ENCODE measurements at regions not wholly inside any gene's neighbourhood (a gene's known extent, or its start where the extent isn't known, plus 50 kb on each side); places are given as distances from the start of the nearest gene placed in this dataset.

DNA sequence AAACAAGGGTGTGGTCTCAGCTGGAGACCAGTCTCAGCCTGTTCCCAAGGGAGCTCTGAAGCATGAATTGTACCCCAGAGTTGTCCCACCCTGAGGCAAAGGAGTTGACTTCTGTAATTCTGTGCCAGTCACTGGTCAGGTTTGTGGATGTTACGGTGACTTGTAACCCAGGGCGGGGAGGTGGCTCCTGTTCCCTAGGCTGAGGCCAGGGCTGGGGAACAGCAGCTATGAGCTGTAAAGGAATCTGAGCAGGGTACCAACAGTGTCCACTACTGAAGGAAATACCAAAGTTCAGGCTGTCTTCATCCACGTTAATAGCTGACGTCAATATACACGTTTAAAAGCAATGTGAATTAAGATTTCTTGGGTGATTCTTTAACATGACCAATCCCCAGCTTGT lies 266.2 kb downstream of the ABHD5 start:
- H3K4me1 Mint-ChIP-seq (ENCODE audit: low read depth) = no peaks in the 10 kb centered on the region
- no peak overlapping the region for H3K27ac Mint-ChIP-seq
- H3K27me3 Mint-ChIP-seq = peaks cover 9% of the 10 kb centered on the region
- H3K4me3 Mint-ChIP-seq = no peak overlapping the region
- H3K36me3 Mint-ChIP-seq = no peaks in the 10 kb centered on the region
- no peaks in the 10 kb centered on the region for H3K9me3 Mint-ChIP-seq (ENCODE audit: low read depth)

DNA sequence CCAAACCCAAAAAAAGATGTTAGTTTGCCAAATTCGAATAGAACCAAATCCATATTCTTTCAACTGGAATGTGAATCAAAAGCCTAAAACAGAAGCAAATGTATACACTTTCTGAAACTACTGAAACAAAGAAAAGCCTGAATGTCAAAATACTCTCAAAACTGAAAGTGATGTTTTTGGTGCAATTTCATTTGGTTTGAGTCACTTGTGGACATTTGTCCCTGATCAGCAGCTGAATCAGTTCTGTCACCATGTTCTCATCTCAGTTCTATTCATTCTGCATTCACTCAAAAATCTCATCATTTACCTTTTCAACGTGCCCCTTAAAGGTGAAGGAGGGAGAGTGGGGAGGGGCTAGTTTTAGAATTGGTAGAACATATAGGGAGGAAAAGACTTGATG lies 266.8 kb downstream of the ABHD5 start:
- H3K9me3 Mint-ChIP-seq (ENCODE audit: low read depth) = no peaks in the 10 kb centered on the region
- no peak overlapping the region for H3K4me3 Mint-ChIP-seq
- H3K36me3 Mint-ChIP-seq = no peaks in the 10 kb centered on the region
- no peak overlapping the region for H3K27ac Mint-ChIP-seq
- H3K27me3 Mint-ChIP-seq = peaks cover 9% of the 10 kb centered on the region
- H3K4me1 Mint-ChIP-seq (ENCODE audit: low read depth) = no peaks in the 10 kb centered on the region

DNA sequence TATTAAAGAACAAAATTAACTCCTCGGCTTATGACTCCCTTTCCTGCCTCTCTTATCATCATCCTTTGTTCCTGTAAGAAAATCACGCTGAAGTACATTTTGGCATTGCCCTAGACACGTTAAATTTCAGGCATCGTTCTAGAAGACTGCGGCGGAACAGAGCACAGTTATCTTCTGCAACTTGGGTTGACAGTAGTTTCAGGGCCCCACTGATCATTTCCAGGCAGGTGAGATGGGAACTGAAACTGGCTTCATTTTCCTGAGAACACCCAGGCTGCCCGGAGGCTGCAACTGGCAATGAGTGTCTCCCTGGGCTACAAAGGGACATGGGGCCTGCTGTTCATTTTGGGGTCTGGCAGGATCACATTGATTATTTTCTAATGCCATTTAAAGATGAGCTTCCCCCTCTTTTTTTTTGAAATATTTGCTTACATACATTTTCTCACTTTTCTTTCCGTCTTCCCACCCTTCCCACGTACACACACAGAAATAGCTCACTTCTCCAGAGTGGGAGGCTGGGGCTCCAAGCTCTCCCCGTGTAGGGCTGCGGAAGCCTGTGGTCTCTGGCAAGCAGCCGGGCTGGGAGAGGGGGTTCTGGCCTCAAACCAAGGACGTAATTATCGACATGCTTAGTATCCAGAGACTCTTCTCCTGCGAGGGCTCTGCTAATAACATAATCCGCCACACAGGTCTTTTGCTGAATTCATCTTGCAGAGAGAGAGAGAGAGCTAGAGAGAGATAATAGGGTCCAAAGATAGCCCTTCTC lies 267.4 kb downstream of the ABHD5 start:
- H3K27me3 Mint-ChIP-seq = peaks cover 9% of the 10 kb centered on the region
- no peak overlapping the region for H3K4me3 Mint-ChIP-seq
- H3K4me1 Mint-ChIP-seq (ENCODE audit: low read depth) = no peaks in the 10 kb centered on the region
- H3K9me3 Mint-ChIP-seq (ENCODE audit: low read depth) = no peaks in the 10 kb centered on the region
- no peak overlapping the region for H3K27ac Mint-ChIP-seq
- H3K36me3 Mint-ChIP-seq = no peaks in the 10 kb centered on the region

DNA sequence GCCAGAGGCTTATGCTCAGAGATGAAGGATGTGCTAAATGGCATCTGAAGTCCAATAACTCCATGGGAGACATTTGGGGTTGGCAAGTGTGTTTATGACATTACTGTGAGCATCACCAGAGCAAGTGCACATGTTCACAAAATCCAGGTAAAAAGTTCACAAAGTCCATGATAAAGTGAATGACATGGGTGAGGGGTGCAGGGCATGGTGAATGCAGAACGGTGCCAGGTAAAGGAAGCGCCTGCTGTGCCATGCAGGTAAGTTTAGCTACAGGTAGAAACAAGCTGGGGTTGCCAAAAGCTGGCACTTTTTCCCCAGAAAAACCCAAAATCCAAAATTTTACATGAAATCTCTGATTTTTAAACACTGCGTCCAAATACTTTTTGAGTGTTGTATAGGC lies 268.2 kb downstream of the ABHD5 start:
- Mint-ChIP-seq H3K9me3 (ENCODE audit: low read depth) (no peaks in the 10 kb centered on the region), H3K36me3 (no peaks in the 10 kb centered on the region), H3K27me3 (peaks cover 11% of the 10 kb centered on the region), H3K4me1 (ENCODE audit: low read depth) (no peaks in the 10 kb centered on the region), H3K27ac (no peak overlapping the region), H3K4me3 (no peak overlapping the region)

- H3K4me1 Mint-ChIP-seq (ENCODE audit: low read depth) = no peaks in the 10 kb centered on the region
- H3K36me3 Mint-ChIP-seq = no peaks in the 10 kb centered on the region
- peaks cover 10% of the 10 kb centered on the region for H3K27me3 Mint-ChIP-seq
- H3K27ac Mint-ChIP-seq = no peak overlapping the region
- no peaks in the 10 kb centered on the region for H3K9me3 Mint-ChIP-seq (ENCODE audit: low read depth)
- H3K4me3 Mint-ChIP-seq = no peak overlapping the region
Observed at GRCh38 chr3:43959498-43960447, 269.0 kb downstream of the ABHD5 start.

DNA sequence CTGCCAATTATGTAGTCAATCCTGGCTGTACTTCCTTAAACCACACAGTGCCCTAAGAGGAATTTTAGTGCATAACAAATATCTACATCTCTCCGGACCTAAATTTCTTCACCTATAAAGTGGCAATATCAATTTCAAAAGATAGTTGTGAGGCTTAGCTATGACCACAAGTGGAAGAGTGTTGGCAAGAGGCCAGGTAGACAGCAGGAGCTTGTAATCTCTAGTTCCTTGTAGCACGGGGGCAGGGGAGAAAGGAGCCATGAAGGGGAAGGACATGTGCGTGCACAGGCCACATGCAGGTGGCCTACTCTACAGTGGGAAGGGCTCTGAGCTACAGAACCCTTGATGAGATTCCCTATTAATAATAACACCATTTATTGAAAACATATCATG lies 269.7 kb downstream of the ABHD5 start:
- Mint-ChIP-seq H3K27me3 (peaks cover 9% of the 10 kb centered on the region), H3K27ac (no peak overlapping the region), H3K4me1 (ENCODE audit: low read depth) (no peaks in the 10 kb centered on the region), H3K4me3 (no peak overlapping the region), H3K36me3 (no peaks in the 10 kb centered on the region), H3K9me3 (ENCODE audit: low read depth) (no peaks in the 10 kb centered on the region)

DNA sequence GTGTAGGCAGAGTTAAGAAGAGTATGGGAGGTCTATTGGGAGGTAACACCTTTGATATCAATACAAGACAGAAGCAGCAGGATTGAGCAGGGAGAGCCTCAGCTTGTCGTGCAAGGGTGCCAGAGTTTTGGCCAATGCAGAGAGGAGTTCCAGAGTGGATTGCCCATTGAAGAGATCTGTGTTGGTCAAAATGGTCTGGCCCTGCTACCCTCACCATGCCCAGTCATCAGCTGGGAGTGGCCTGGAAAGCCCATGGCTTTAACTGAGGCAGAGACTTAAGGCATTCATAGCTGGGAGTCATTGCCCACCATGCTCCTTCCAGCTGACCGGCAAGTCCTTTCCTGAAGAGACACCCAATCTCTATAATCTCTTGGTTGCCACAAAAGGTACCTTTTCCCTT lies 271.3 kb downstream of the ABHD5 start:
- Mint-ChIP-seq H3K36me3 (no peaks in the 10 kb centered on the region), H3K27me3 (peaks cover 4% of the 10 kb centered on the region), H3K27ac (no peak overlapping the region)

DNA sequence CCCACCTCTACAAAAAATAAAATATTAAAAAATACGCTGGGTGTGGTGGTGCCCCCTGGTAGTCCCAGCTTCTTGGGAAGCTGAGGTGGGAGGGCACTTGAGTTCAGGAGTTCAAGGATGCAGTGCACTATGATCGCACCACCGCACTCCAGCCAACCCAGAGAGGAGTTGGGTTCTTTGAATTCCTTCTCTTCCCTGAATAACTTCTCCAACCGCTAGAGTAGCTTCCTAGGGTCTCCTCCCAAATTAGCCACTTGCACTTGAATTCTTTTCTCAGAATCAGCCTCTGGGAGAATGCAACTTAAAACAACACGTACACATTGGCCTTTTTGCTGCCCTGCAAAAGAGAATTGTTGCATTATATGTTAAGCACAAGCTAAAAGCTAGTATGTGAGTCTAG lies 272.5 kb downstream of the ABHD5 start:
- no peak overlapping the region for H3K4me3 Mint-ChIP-seq
- H3K36me3 Mint-ChIP-seq = no peaks in the 10 kb centered on the region
- H3K27me3 Mint-ChIP-seq = peaks cover 6% of the 10 kb centered on the region
- no peaks in the 10 kb centered on the region for H3K4me1 Mint-ChIP-seq (ENCODE audit: low read depth)
- no peaks in the 10 kb centered on the region for H3K9me3 Mint-ChIP-seq (ENCODE audit: low read depth)
- H3K27ac Mint-ChIP-seq = no peak overlapping the region

More for the DNA sequence above, 271.3 kb downstream of the ABHD5 start:
- no peaks in the 10 kb centered on the region for H3K4me1 Mint-ChIP-seq (ENCODE audit: low read depth)
- no peak overlapping the region for H3K4me3 Mint-ChIP-seq
- H3K9me3 Mint-ChIP-seq (ENCODE audit: low read depth) = no peaks in the 10 kb centered on the region

- no peaks in the 10 kb centered on the region for H3K9me3 Mint-ChIP-seq (ENCODE audit: low read depth)
- H3K4me3 Mint-ChIP-seq = no peak overlapping the region
Observed at GRCh38 chr3:43964640-43965039, 273.9 kb downstream of the ABHD5 start.

DNA sequence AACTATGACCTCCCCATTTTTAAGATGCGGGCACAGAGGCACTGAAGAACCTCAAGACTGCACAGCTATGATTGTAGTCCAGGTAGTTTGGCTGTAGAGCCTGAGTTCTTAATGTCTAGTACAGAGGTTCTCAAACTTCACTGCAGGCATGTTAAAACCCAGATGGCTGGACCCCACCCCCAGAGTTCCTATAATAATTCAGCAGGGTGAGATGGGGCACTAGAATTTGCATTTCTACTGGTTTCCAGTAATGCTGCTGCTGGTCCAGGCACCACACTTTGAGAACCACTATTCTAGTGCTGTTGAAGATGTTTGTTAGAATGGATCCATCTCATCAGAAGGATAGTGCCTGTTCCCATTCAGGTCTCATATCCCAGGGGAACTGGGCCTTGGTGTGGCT lies 274.9 kb downstream of the ABHD5 start:
- no peak overlapping the region for H3K4me3 Mint-ChIP-seq
- H3K27me3 Mint-ChIP-seq = peaks cover 8% of the 10 kb centered on the region
- H3K27ac Mint-ChIP-seq = no peak overlapping the region
- H3K36me3 Mint-ChIP-seq = no peaks in the 10 kb centered on the region
- no peaks in the 10 kb centered on the region for H3K4me1 Mint-ChIP-seq (ENCODE audit: low read depth)
- no peaks in the 10 kb centered on the region for H3K9me3 Mint-ChIP-seq (ENCODE audit: low read depth)

More at GRCh38 chr3:43964640-43965039, 273.9 kb downstream of the ABHD5 start:
- H3K27ac Mint-ChIP-seq = no peak overlapping the region
- H3K36me3 Mint-ChIP-seq = no peaks in the 10 kb centered on the region
- peaks cover 10% of the 10 kb centered on the region for H3K27me3 Mint-ChIP-seq
- H3K4me1 Mint-ChIP-seq (ENCODE audit: low read depth) = no peaks in the 10 kb centered on the region

GRCh38 chr3:43966126-43966525 lies 275.4 kb downstream of the ABHD5 start:
- no peaks in the 10 kb centered on the region for H3K4me1 Mint-ChIP-seq (ENCODE audit: low read depth)
- no peak overlapping the region for H3K27ac Mint-ChIP-seq
- no peak overlapping the region for H3K4me3 Mint-ChIP-seq
- H3K36me3 Mint-ChIP-seq = no peaks in the 10 kb centered on the region
- no peaks in the 10 kb centered on the region for H3K9me3 Mint-ChIP-seq (ENCODE audit: low read depth)
- peaks cover 8% of the 10 kb centered on the region for H3K27me3 Mint-ChIP-seq

DNA sequence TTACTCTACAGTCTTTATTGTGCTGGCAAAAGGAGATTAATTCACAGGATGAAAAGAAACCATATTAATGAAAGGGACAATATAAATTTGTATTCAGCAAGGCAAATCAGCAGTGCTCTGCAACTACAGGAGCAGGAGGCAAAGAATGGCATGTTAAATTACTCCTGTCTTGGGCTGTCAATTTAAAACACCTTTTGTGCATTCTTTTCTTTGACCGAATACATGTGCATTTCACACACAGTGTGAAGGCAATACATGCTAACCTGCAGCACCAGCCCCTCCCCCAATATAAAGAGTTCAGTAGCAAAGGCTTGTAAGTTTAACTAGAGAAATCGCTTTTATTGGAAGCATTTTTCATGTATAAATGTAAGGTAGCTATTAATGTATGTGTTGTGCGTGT lies 275.2 kb upstream of the TOPAZ1 start:
- Mint-ChIP-seq H3K4me3 (no peak overlapping the region), H3K4me1 (ENCODE audit: low read depth) (no peaks in the 10 kb centered on the region), H3K27ac (no peak overlapping the region), H3K36me3 (no peaks in the 10 kb centered on the region), H3K9me3 (ENCODE audit: low read depth) (no peaks in the 10 kb centered on the region), H3K27me3 (peaks cover 8% of the 10 kb centered on the region)

DNA sequence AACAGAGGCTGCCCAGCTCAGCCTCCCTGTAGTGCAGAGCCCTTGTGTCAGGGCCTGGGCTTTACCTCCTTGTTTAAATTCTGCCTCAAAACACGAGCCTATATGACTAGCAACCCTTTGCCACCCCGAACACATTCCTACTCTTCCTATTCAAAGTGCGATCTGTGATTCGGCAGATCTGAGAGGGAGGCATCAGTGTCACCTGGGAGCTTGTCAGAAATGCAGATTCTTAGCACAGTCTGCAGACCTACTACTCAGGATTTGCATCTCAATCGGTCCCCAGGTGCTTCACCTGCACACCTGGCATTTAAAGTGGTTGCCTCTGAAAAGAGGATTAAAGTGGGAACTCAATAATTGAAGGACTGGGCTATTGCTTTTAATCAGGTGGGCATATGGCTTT lies 273.2 kb upstream of the TOPAZ1 start:
- H3K27me3 Mint-ChIP-seq = peaks cover 8% of the 10 kb centered on the region
- H3K4me1 Mint-ChIP-seq (ENCODE audit: low read depth) = no peaks in the 10 kb centered on the region

GRCh38 chr3:43969944-43970343 lies 271.7 kb upstream of the TOPAZ1 start:
- Mint-ChIP-seq H3K9me3 (ENCODE audit: low read depth) (no peaks in the 10 kb centered on the region), H3K27me3 (peaks cover 6% of the 10 kb centered on the region), H3K4me1 (ENCODE audit: low read depth) (no peaks in the 10 kb centered on the region), H3K27ac (no peak overlapping the region), H3K4me3 (no peak overlapping the region), H3K36me3 (no peaks in the 10 kb centered on the region)

More for the DNA sequence above, 273.2 kb upstream of the TOPAZ1 start:
- H3K4me3 Mint-ChIP-seq = no peak overlapping the region
- H3K9me3 Mint-ChIP-seq (ENCODE audit: low read depth) = no peaks in the 10 kb centered on the region
- no peaks in the 10 kb centered on the region for H3K36me3 Mint-ChIP-seq
- no peak overlapping the region for H3K27ac Mint-ChIP-seq

DNA sequence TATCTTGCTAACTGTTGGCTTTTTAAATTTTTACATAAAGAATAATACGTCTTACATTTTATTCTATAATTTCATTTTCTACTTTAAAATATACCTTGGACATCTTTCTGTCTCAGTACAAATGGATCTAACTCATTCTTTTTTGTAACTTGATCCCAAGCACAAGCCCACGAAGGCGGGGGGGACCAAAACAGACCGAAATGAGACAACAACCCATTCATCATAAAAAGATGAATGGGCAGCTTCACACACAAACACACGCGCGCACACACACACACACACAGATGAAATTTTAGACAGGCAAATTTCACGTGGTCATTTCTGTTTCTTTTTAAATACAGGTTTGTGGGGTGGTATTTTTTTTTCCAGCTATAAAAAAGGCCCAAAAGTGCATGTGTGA lies 271.3 kb upstream of the TOPAZ1 start:
- no peak overlapping the region for H3K27ac Mint-ChIP-seq
- no peaks in the 10 kb centered on the region for H3K9me3 Mint-ChIP-seq (ENCODE audit: low read depth)
- no peak overlapping the region for H3K4me3 Mint-ChIP-seq
- H3K27me3 Mint-ChIP-seq = peaks cover 6% of the 10 kb centered on the region
- H3K4me1 Mint-ChIP-seq (ENCODE audit: low read depth) = no peaks in the 10 kb centered on the region
- no peaks in the 10 kb centered on the region for H3K36me3 Mint-ChIP-seq
